ENCODE measurements at regions not wholly inside any gene's neighbourhood (a gene's known extent, or its start where the extent isn't known, plus 50 kb on each side); places are given as distances from the start of the nearest gene placed in this dataset.
"Not testable (repeated sequence)": the region's sequence is repeated elsewhere in the genome, so short reads cannot be mapped to it uniquely, and the experiment has no call there.

GRCh38 chr4:91653067-91653466, 650.7 kb upstream of the GRID2 start:
- DNase-seq = no peak

- DNase-seq = no peak
Measured at GRCh38 chr4:91681091-91681490, 622.7 kb upstream of the GRID2 start.

- no peak for DNase-seq
Measured at GRCh38 chr4:91681544-91681943, 622.2 kb upstream of the GRID2 start.

GRCh38 chr4:91684955-91685354, 618.8 kb upstream of the GRID2 start:
- DNase-seq = no peak

- DNase-seq = no peak
Measured at GRCh38 chr4:91688413-91688812, 615.4 kb upstream of the GRID2 start.

- DNase-seq = not testable (repeated sequence)
Measured at GRCh38 chr4:91699691-91700090, 604.1 kb upstream of the GRID2 start.

GRCh38 chr4:91729851-91730250, 573.9 kb upstream of the GRID2 start:
- no peak for DNase-seq

GRCh38 chr4:91734682-91735081, 569.1 kb upstream of the GRID2 start:
- DNase-seq = no peak

- not testable (repeated sequence) for DNase-seq
Measured at GRCh38 chr4:91738831-91739230, 564.9 kb upstream of the GRID2 start.

GRCh38 chr4:91746551-91746950, 557.2 kb upstream of the GRID2 start:
- no peak for DNase-seq

GRCh38 chr4:91751961-91752360, 551.8 kb upstream of the GRID2 start:
- no peak for DNase-seq

- no peak for DNase-seq
Measured at GRCh38 chr4:91754716-91755115, 549.0 kb upstream of the GRID2 start.

- no peak for DNase-seq
Measured at GRCh38 chr4:91758487-91758886, 545.3 kb upstream of the GRID2 start.

- DNase-seq = no peak
Measured at GRCh38 chr4:91764085-91764484, 539.7 kb upstream of the GRID2 start.

- DNase-seq = no peak
Measured at GRCh38 chr4:91769912-91770311, 533.9 kb upstream of the GRID2 start.

GRCh38 chr4:91791631-91792030, 512.1 kb upstream of the GRID2 start:
- DNase-seq = not testable (repeated sequence)

GRCh38 chr4:91795947-91796346, 507.8 kb upstream of the GRID2 start:
- no peak for DNase-seq

- DNase-seq = no peak
Measured at GRCh38 chr4:91812319-91812718, 491.4 kb upstream of the GRID2 start.

- DNase-seq = no peak
Measured at GRCh38 chr4:91824773-91825172, 479.0 kb upstream of the GRID2 start.

- no peak for DNase-seq
Measured at GRCh38 chr4:91826186-91826585, 477.6 kb upstream of the GRID2 start.

GRCh38 chr4:91827914-91828313, 475.9 kb upstream of the GRID2 start:
- DNase-seq = no peak

- no peak for DNase-seq
Measured at GRCh38 chr4:91829531-91829930, 474.2 kb upstream of the GRID2 start.

GRCh38 chr4:91830681-91831395, 472.9 kb upstream of the GRID2 start:
- no peak for DNase-seq

- no peak for DNase-seq
Measured at GRCh38 chr4:91837608-91838029, 466.1 kb upstream of the GRID2 start.

GRCh38 chr4:91838181-91838861, 465.4 kb upstream of the GRID2 start:
- DNase-seq = no peak

All from midbrain (tissue), 1 donor.